ENCODE measurements at regions not wholly inside any gene's neighbourhood (a gene's known extent, or its start where the extent isn't known, plus 50 kb on each side); places are given as distances from the start of the nearest gene placed in this dataset.

DNA sequence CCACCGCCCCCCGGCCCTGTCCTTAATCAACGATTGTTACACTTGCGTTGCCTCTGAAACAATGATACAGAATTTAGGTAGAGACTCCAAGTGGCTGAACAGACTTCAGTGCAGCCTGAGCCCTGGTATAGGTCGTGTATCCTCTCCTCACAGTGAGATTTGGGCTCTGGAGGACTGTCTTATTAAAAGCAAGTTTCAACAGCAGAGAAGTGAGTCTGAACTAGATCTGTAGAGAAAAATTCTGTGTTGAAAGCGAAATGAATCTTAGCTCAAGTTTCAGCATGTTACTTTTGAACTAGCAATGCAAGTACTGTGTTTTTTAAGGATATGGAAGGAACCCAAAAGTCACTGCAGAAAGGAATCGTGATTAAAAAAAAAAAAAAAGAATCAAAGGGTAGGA lies 103.1 kb downstream of the HOXA1 start:
- dilution Hi-C loops (cut with MboI; ENCODE audit: extremely low pct_ligation_motif_present, low sequenced_read_pairs) = no loop called here
- Histone ChIP-seq H3K4me3 (ENCODE audit: control insufficient read depth in 2 of 3, extremely low read depth in 1 of 3, insufficient read depth in 2 of 3, low read depth in 1 of 3, low read length in 3 of 3) (no peak overlapping the region), H2AFZ (ENCODE audit: control insufficient read depth, low read length) (peak overlapping the region; percentile 67), H4K20me1 (ENCODE audit: control insufficient read depth, extremely low read depth, insufficient read depth, low read length) (no peaks in the 10 kb centered on the region), H3K4me1 (ENCODE audit: control insufficient read depth, extremely low read depth, insufficient read depth, low read length) (peaks cover 35% of the 10 kb centered on the region), H3K4me2 (ENCODE audit: control insufficient read depth, extremely low read depth, insufficient read depth, low read depth, low read length) (peak overlapping the region; percentile 52), H3K27ac (ENCODE audit: control insufficient read depth, insufficient read depth, low read length) (peak overlapping the region; percentile 59), H3K79me2 (ENCODE audit: control insufficient read depth, insufficient read depth, low read length) (no peaks in the 10 kb centered on the region), H3K36me3 (ENCODE audit: control insufficient read depth in 2 of 2, extremely low read depth in 1 of 2, insufficient read depth in 2 of 2, low read length in 2 of 2) (no peaks in the 10 kb centered on the region), H3K9me1 (ENCODE audit: control insufficient read depth, extremely low read depth, insufficient read depth, low read length) (no peaks in the 10 kb centered on the region), H3K27me3 (ENCODE audit: control insufficient read depth, extremely low read depth, insufficient read depth, low read length) (no peaks in the 10 kb centered on the region), H3K9ac (ENCODE audit: control insufficient read depth, extremely low read depth, insufficient read depth, low read length) (no peak overlapping the region), H3K9me3 (ENCODE audit: control insufficient read depth, low read depth, low read length) (no peaks in the 10 kb centered on the region)
- DNase-seq (ENCODE audit: low read depth, low spot score) (no peak), FAIRE-seq (no peak)
- TF ChIP-seq EZH2 (IDR thresholded peaks at IDR 0.05; ENCODE audit: low read length) = no peak
- TF ChIP-seq, protein P1, sequence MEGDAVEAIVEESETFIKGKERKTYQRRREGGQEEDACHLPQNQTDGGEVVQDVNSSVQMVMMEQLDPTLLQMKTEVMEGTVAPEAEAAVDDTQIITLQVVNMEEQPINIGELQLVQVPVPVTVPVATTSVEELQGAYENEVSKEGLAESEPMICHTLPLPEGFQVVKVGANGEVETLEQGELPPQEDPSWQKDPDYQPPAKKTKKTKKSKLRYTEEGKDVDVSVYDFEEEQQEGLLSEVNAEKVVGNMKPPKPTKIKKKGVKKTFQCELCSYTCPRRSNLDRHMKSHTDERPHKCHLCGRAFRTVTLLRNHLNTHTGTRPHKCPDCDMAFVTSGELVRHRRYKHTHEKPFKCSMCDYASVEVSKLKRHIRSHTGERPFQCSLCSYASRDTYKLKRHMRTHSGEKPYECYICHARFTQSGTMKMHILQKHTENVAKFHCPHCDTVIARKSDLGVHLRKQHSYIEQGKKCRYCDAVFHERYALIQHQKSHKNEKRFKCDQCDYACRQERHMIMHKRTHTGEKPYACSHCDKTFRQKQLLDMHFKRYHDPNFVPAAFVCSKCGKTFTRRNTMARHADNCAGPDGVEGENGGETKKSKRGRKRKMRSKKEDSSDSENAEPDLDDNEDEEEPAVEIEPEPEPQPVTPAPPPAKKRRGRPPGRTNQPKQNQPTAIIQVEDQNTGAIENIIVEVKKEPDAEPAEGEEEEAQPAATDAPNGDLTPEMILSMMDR (optimal IDR thresholded peaks at IDR 0.05 in 1 of 3, IDR thresholded peaks at IDR 0.05 in 1 of 3, conservative IDR thresholded peaks at IDR 0.05 in 1 of 3; ENCODE audit: extremely low read depth in 1 of 3, insufficient read depth in 2 of 3, low read length in 3 of 3) = no peak

- H4K20me1 ChIP-seq (ENCODE audit: control insufficient read depth, extremely low read depth, insufficient read depth, low read length) = no peaks in the 10 kb centered on the region
Observed at GRCh38 chr7:26991796-26992195, 104.0 kb downstream of the HOXA1 start.

More at GRCh38 chr7:26991796-26992195, 104.0 kb downstream of the HOXA1 start:
- no peak overlapping the region for H3K27ac ChIP-seq (ENCODE audit: control insufficient read depth, insufficient read depth, low read length)
- no peaks in the 10 kb centered on the region for H3K36me3 ChIP-seq (ENCODE audit: control insufficient read depth in 2 of 2, extremely low read depth in 1 of 2, insufficient read depth in 2 of 2, low read length in 2 of 2)
- no peak for TF ChIP-seq EZH2 (IDR thresholded peaks at IDR 0.05; ENCODE audit: low read length)
- TF ChIP-seq, protein P1 (optimal IDR thresholded peaks at IDR 0.05 in 1 of 3, IDR thresholded peaks at IDR 0.05 in 1 of 3, conservative IDR thresholded peaks at IDR 0.05 in 1 of 3; ENCODE audit: extremely low read depth in 1 of 3, insufficient read depth in 2 of 3, low read length in 3 of 3) = no peak
- H3K79me2 ChIP-seq (ENCODE audit: control insufficient read depth, insufficient read depth, low read length) = no peaks in the 10 kb centered on the region
- no peaks in the 10 kb centered on the region for H3K27me3 ChIP-seq (ENCODE audit: control insufficient read depth, extremely low read depth, insufficient read depth, low read length)
- no peaks in the 10 kb centered on the region for H3K9me3 ChIP-seq (ENCODE audit: control insufficient read depth, low read depth, low read length)
- DNase-seq (ENCODE audit: low read depth, low spot score) = no peak
- dilution Hi-C loops (cut with MboI; ENCODE audit: extremely low pct_ligation_motif_present, low sequenced_read_pairs) = no loop called here
- H3K4me3 ChIP-seq (ENCODE audit: control insufficient read depth in 2 of 3, extremely low read depth in 1 of 3, insufficient read depth in 2 of 3, low read depth in 1 of 3, low read length in 3 of 3) = no peak overlapping the region
- no peak for FAIRE-seq
- H3K4me1 ChIP-seq (ENCODE audit: control insufficient read depth, extremely low read depth, insufficient read depth, low read length) = peaks cover 35% of the 10 kb centered on the region
- H3K9me1 ChIP-seq (ENCODE audit: control insufficient read depth, extremely low read depth, insufficient read depth, low read length) = no peaks in the 10 kb centered on the region
- H2AFZ ChIP-seq (ENCODE audit: control insufficient read depth, low read length) = no peak overlapping the region
- no peak overlapping the region for H3K9ac ChIP-seq (ENCODE audit: control insufficient read depth, extremely low read depth, insufficient read depth, low read length)
- no peak overlapping the region for H3K4me2 ChIP-seq (ENCODE audit: control insufficient read depth, extremely low read depth, insufficient read depth, low read depth, low read length)
